Stimulated activated CD8-positive, alpha-beta memory T cell treated with anti-CD3 and anti-CD28 coated beads, Interleukin-12 subunit alpha, Interleukin-12 subunit beta, amount 100 ng/mL, for 24 hours (primary cell): ENCODE measurements at regions not wholly inside any gene's neighbourhood (a gene's known extent, or its start where the extent isn't known, plus 50 kb on each side); places are given as distances from the start of the nearest gene placed in this dataset.

Experiments
- DNase-seq: peaks from one replicate; pipeline ENCODE4 v3.0.0-alpha.2; 2020; ENCODE audit errors: extremely low read depth

GRCh38 chr4:14237911-14238310 is 610.4 kb upstream of the BOD1L1 start:
- DNase-seq = no peak

- DNase-seq = no peak
Observed at GRCh38 chr4:14241574-14241973, 614.0 kb upstream of the BOD1L1 start.

- DNase-seq = no peak
Observed at GRCh38 chr4:14247767-14248166, 620.2 kb upstream of the BOD1L1 start.

- no peak for DNase-seq
Observed at GRCh38 chr4:14249226-14249625, 621.7 kb upstream of the BOD1L1 start.

- DNase-seq = no peak
Observed at GRCh38 chr4:14254252-14254651, 626.7 kb upstream of the BOD1L1 start.

GRCh38 chr4:14254926-14255325 is 627.4 kb upstream of the BOD1L1 start:
- DNase-seq = no peak

- no peak for DNase-seq
Observed at GRCh38 chr4:14257903-14258302, 630.4 kb upstream of the BOD1L1 start.

GRCh38 chr4:14259936-14260335 is 632.4 kb upstream of the BOD1L1 start:
- DNase-seq = no peak

- DNase-seq = no peak
Observed at GRCh38 chr4:14260591-14260990, 633.1 kb upstream of the BOD1L1 start.

GRCh38 chr4:14262221-14262620 is 634.7 kb upstream of the BOD1L1 start:
- DNase-seq = no peak

- DNase-seq = no peak
Observed at GRCh38 chr4:14264437-14264836, 636.9 kb upstream of the BOD1L1 start.

- DNase-seq = no peak
Observed at GRCh38 chr4:14265651-14266050, 638.1 kb upstream of the BOD1L1 start.

- DNase-seq = no peak
Observed at GRCh38 chr4:14267373-14268060, 640.0 kb upstream of the BOD1L1 start.

GRCh38 chr4:14269824-14270223 is 642.3 kb upstream of the BOD1L1 start:
- no peak for DNase-seq

- DNase-seq = no peak
Observed at GRCh38 chr4:14272206-14272605, 644.7 kb upstream of the BOD1L1 start.

GRCh38 chr4:14277505-14277904 is 650.0 kb upstream of the BOD1L1 start:
- no peak for DNase-seq

- DNase-seq = no peak
Observed at GRCh38 chr4:14280567-14280966, 653.0 kb upstream of the BOD1L1 start.

- no peak for DNase-seq
Observed at GRCh38 chr4:14284578-14284977, 657.1 kb upstream of the BOD1L1 start.

- no peak for DNase-seq
Observed at GRCh38 chr4:14289708-14290107, 662.2 kb upstream of the BOD1L1 start.

- no peak for DNase-seq
Observed at GRCh38 chr4:14293582-14293981, 666.1 kb upstream of the BOD1L1 start.

- no peak for DNase-seq
Observed at GRCh38 chr4:14294611-14295010, 667.1 kb upstream of the BOD1L1 start.

GRCh38 chr4:14299166-14299565 is 671.6 kb upstream of the BOD1L1 start:
- no peak for DNase-seq

- no peak for DNase-seq
Observed at GRCh38 chr4:14302021-14302420, 674.5 kb upstream of the BOD1L1 start.

- no peak for DNase-seq
Observed at GRCh38 chr4:14303856-14304255, 676.3 kb upstream of the BOD1L1 start.
